GM12892 (cell line): ENCODE measurements at regions not wholly inside any gene's neighbourhood (a gene's known extent, or its start where the extent isn't known, plus 50 kb on each side); places are given as distances from the start of the nearest gene placed in this dataset.

ENCODE experiments used
- DNase-seq: peaks from one replicate; pipeline ENCODE4 v3.0.0; 2011; ENCODE audit not compliant: insufficient read length
- FAIRE-seq: peaks from 2 replicates; lab custom pipeline; 2011; peaks lifted over from hg19 to GRCh38; lab: Jason Lieb, UNC
- POLR2A ChIP-seq: IDR thresholded peaks from 2 replicates; pipeline ENCODE4 v1.6.1; 2011; ENCODE audit warnings: low read depth, low read length, control low read depth
- POLR2AphosphoS5 ChIP-seq: IDR thresholded peaks from 2 replicates; pipeline ENCODE4 v1.6.1; 2011; ENCODE audit warnings: low read depth, low read length, control low read depth
- TAF1 ChIP-seq: IDR thresholded peaks from 2 replicates; pipeline ENCODE4 v1.6.1; 2011; ENCODE audit warnings: low read depth, mild to moderate bottlenecking, control low read depth, low read length, borderline replicate concordance

DNA sequence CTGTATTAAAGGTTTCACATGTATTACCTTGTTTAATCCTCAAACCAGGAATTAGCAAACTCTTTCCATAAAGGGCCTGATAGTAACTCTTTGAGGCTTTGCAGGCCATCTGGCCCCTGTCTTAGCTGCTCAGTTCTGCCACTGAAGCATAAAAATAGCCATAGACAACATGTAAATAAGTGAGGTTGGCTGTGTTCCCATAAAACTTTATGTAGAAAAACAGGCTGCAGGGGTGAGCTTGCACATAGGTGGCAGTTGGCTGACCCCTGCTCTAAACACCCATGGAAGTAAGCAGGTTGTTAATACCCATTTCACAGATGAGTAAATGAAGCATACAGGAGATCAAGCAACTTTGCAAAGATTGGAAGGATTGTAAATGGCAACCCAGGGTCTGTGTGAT is 1279.2 kb upstream of the AUTS2 start:
- DNase-seq, result no peak
- no peak for FAIRE-seq
- no peak for TF ChIP-seq POLR2A
- TF ChIP-seq TAF1, result no peak
- TF ChIP-seq POLR2AphosphoS5, result no peak

DNA sequence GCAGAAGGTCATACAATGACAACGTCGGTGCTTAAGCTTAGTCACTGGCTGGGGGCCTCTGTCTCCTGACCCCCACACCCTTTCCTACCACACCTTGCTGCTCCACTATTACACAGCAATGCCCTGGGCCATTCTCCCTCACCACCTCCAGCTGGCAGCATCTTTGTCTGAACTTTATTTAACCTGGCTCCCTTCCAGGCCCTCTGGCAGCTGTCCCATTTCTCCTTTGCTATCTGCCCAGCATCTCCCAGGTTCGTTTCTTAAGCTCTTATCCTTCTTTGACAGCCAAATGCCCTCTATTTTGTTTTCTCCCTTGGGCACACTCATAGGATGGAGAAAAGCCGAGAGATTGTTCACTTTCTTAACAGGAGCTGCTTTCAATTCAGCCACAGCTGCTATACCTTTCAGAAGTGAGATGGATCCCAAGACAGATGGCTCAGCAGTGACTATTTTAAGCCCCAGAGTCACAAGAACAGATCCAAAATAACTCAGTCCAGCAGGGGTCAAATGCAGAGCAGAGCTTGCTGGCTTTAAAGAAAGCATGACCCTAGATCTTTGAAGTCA is 1277.1 kb upstream of the AUTS2 start:
- DNase-seq (no peak), FAIRE-seq (no peak)
- TF ChIP-seq TAF1 (no peak), POLR2A (no peak), POLR2AphosphoS5 (no peak)

DNA sequence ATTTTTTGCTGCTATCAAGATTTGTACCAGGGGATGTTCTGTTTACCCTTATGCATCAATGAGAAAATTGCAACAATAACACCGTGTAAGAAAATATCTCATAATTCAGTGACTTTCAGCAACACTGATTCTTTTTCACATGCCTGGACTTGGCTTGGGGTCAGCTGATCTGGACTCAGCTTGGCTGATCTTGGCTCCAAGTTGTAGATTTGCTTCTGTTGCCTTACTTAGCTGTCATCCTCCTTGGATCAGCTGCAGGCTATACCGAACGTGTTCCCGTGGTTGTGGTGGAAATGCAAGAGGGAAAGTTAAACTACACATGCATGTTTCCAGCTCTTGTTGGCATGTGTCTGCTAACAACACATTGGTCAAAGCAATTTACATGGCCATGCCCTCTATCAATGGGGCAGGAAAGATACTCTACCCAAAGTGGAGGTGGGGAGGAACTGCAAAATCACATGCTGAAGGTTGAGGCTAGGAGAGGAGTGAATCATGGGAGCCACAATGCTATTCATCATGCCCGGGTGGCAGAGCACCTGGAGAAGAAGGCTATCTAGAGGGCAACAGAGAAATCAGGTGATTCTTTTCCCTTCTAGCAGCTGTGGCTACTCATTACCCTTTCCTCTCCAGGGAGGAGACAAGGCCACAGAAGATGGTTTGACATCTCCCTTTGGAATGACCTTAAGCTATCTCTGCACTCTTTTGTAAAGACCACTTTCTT is 1276.3 kb upstream of the AUTS2 start:
- FAIRE-seq (no peak), DNase-seq (no peak)
- TF ChIP-seq POLR2A, result no peak
- no peak for TF ChIP-seq TAF1
- no peak for TF ChIP-seq POLR2AphosphoS5

GRCh38 chr7:68324621-68325020 is 1273.7 kb upstream of the AUTS2 start:
- no peak for TF ChIP-seq TAF1
- no peak for FAIRE-seq
- no peak for DNase-seq

DNA sequence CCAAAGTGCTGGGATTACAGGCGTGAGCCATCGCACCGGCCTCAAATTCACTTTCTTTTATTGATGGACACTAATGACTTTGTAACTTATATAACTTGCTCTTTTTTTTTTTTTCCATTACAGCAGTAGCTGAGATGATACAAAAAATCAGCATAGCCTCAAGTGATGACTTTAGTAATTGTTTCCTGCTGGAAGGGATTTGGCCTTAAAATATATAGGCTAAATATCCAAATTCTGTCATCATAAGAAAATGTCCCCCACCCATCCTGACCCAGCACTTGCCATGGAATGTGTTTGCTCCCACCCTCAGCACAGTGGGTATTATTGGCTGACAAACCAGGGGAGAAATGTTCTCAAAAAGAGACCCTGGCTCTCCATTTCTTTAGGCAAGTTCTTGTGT is 1264.1 kb upstream of the AUTS2 start:
- DNase-seq (no peak), FAIRE-seq (no peak)
- TF ChIP-seq POLR2AphosphoS5, result no peak
- TF ChIP-seq TAF1, result no peak
- TF ChIP-seq POLR2A, result no peak

DNA sequence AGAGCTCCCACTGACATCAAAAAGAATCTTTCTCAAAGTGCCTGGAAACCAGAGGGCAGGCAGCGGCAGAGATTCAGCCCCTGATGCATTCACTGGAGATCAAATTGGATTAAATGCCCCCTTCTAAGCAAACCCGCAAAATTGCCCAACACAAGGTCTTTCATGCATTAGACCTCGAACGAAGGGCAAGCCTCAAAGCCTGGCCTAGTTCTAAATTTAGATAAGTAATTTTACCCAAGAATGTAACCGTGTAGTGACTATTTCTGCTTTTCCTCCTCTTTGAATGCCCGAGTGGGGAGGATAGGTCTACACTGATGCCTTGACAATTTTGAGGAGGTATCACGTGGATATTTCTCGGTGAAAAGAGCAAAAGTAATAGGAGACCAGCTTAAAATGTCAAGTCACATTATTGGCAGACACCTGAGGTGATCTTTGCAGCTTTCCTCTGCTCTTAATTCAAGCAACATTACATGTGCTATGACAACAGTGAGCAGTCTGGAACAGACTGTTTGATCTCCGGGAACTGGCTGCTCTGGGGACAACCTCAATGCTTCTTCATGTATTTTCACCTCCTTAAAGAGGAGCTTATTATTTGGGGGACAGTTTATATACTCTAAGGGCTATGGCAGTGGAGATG is 1263.5 kb upstream of the AUTS2 start:
- DNase-seq, result no peak
- FAIRE-seq, result no peak
- TF ChIP-seq POLR2A, result no peak
- TF ChIP-seq TAF1, result no peak

GRCh38 chr7:68336594-68336993 is 1261.7 kb upstream of the AUTS2 start:
- TF ChIP-seq POLR2AphosphoS5 (no peak), TAF1 (no peak), POLR2A (no peak)
- DNase-seq (no peak), FAIRE-seq (no peak)

- DNase-seq (no peak), FAIRE-seq (no peak)
- TF ChIP-seq TAF1 (no peak), POLR2A (no peak), POLR2AphosphoS5 (no peak)
Measured at GRCh38 chr7:68348401-68348800, 1249.9 kb upstream of the AUTS2 start.

DNA sequence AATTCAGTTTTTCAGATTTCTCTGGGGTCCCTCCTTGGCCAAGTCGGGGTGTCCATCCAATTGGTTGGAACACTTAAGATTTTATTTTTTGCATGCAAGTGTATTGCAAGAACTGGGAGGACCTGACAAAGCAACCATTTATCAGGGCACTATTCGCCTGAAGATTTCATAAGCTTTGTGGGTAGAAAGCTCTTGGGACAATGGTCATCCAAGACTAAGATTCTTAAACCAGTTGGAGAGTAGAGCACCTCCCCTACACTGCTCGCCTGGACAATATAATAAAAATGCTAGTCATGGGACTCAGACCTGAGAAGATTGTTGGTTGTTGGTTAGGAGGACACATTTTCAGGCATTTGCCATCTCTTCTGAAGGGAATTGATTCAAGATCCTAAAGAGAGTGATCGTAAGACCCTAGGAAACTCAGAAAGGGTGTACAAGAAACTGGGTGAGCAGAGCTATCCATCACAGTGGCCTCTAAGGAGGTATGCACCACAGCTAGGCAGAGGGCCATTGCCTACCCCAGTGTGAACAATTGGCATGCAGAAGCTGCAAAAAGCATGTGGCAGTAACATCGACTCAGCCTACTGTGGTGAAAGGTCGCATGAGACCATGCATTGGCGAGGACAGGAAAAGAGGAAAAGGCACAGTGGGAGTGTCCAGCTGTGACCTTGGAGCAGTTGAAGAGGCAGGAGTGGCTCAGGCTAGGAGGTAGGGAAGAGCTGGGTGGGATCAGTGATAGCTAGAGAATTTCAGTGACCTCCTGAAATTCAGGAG is 1235.3 kb upstream of the AUTS2 start:
- FAIRE-seq, result no peak
- DNase-seq, result no peak
- TF ChIP-seq POLR2A (no peak), TAF1 (no peak), POLR2AphosphoS5 (no peak)

DNA sequence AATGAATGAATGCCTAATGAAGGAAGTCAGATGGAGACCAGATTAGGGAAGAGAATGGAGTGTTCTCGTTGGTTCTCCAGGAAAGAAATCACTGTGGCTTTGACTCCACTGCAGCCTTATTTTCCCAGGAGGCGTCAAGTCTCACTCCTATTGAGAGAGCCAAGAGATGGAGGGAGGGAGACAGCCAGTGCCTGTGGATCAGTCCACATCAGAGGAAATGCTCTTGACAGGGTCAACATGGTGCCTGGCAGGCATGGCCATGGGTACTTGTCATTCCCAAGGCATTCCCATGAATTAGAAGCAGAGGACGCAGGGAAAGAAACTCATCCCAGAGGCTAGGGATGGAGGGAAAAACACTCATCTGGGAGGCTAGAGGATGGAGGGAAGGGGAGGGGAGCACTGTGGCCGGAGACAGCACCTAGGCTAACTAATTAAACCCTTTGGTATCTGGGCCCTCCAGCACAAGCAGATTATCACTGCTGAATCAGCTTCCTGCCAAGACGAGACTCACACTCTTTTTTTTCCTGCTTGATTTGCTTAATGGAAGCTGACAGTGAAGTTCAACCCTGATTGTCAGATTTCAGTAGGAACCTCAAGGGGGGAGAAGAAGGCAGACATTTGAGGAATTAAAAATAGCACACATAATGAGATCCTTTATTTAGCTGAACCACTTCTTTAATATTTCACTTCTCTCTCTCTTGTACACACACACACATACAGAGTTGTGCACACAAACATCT is 1233.2 kb upstream of the AUTS2 start:
- no peak for DNase-seq
- no peak for TF ChIP-seq TAF1
- no peak for TF ChIP-seq POLR2AphosphoS5
- no peak for TF ChIP-seq POLR2A
- FAIRE-seq, result no peak

DNA sequence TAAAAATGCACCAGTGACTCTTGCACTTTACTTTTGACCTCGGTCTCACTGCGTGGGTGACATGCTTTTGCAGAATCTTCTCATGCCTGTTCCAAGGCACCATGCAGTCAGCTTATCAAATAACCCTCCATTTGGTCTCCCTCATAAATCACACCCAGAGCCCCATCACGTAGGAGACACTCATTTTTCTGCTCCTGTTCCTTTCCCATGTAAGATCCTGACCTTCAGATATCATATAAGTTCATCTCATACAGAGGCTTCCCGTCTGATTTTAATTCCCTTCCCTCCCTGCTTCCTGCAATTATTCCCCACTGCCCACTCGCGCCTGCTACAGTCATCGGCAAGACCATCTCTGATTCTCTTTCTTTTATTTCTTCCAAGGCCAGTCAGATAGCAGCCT is 1226.3 kb upstream of the AUTS2 start:
- no peak for FAIRE-seq
- no peak for TF ChIP-seq POLR2A
- no peak for TF ChIP-seq TAF1
- TF ChIP-seq POLR2AphosphoS5, result no peak
- DNase-seq, result no peak
